Activated CD4-positive, alpha-beta T cell treated with anti-CD3 and anti-CD28 coated beads for 36 hours (primary cell): ENCODE measurements at regions not wholly inside any gene's neighbourhood (a gene's known extent, or its start where the extent isn't known, plus 50 kb on each side); places are given as distances from the start of the nearest gene placed in this dataset.
A peak's percentile ranks its signal among the peaks of the same experiment; 100 is the strongest.
"Not testable (repeated sequence)": the region's sequence is repeated elsewhere in the genome, so short reads cannot be mapped to it uniquely, and the experiment has no call there.

Experiments used
- ATAC-seq: fragments of 200-7000 bp; cut with Tn5 transposase; one replicate; pipeline ENCODE4 v1.10.0; 2021; ENCODE audit warnings: mild to moderate bottlenecking, moderate library complexity
- CTCF ChIA-PET: fragments of 350-600 bp; sonication (Branson Sonifier 250); formaldehyde crosslinking; loops from one replicate; lab custom pipeline; 2021; ENCODE audit warnings: antibody characterized with exemption; lab: Charles Lee
- POLR2A ChIA-PET: fragments of 350-600 bp; sonication (Branson Sonifier 250); formaldehyde crosslinking; loops from one replicate; lab custom pipeline; 2021; ENCODE audit warnings: antibody characterized with exemption, inconsistent platforms; lab: Charles Lee
- DNase-seq: peaks from one replicate; pipeline ENCODE4 v3.0.0-alpha.2; 2020
- H3K27ac Mint-ChIP-seq: one replicate; pipeline ENCODE4 v1.8.0; 2021; ENCODE audit warnings: mixed read lengths
- H3K27me3 Mint-ChIP-seq: one replicate; pipeline ENCODE4 v1.8.0; 2021; ENCODE audit warnings: mixed read lengths
- H3K36me3 Mint-ChIP-seq: one replicate; pipeline ENCODE4 v1.8.0; 2021; ENCODE audit warnings: low read depth, mixed read lengths
- H3K4me1 Mint-ChIP-seq: one replicate; pipeline ENCODE4 v1.8.0; 2021; ENCODE audit warnings: mixed read lengths
- H3K4me3 Mint-ChIP-seq: one replicate; pipeline ENCODE4 v1.8.0; 2021; ENCODE audit warnings: mild to moderate bottlenecking, moderate library complexity, mixed read lengths
- H3K9me3 Mint-ChIP-seq: one replicate; pipeline ENCODE4 v1.8.0; 2021; ENCODE audit warnings: low read depth, mixed read lengths
- intact Hi-C, 2 experiments: fragments of 100-400 bp; cut with DNase I in 1 of 2; cut with micrococcal nuclease in 1 of 2; formaldehyde crosslinking; loops; one replicate each; pipeline versions ENCODE4 v1.14.2 to v1.15.1; 2022 to 2024; cut with DNase I, micrococcal nuclease

DNA sequence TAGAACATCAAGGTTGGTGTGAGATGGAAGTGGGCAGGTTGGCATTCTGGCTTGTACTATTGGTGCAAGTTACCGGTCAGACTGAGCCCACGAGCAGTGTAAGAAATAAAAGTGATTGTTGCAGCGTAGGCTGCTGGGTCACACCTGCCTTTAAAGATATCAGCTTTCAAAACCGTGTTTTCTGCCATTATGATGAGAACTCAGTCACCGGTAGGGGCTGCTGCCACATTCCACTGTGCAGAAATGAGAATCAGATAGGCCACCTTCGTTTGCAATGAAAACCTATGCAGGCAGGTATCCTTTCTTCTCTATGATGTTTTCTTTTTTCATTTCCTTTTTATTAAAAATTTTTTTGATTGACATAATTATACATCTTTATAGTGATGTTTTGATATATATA is 168.5 kb downstream of the MYLK4 start:
- CTCF ChIA-PET: interaction anchor here (0.6 kb wide), 1 partner anchor 1073 kb away, joined by 4 read pairs; no protein-coding TSS in a partner anchor
- POLR2A ChIA-PET: no interaction called here
- ATAC-seq (no peak), DNase-seq (no peak)
- Mint-ChIP-seq H3K36me3 (no peaks in the 10 kb centered on the region), H3K4me1 (no peaks in the 10 kb centered on the region), H3K27me3 (peaks cover 40% of the 10 kb centered on the region), H3K4me3 (no peak overlapping the region), H3K9me3 (peaks cover 2% of the 10 kb centered on the region), H3K27ac (no peak overlapping the region)
- intact Hi-C loops: no loop called here

DNA sequence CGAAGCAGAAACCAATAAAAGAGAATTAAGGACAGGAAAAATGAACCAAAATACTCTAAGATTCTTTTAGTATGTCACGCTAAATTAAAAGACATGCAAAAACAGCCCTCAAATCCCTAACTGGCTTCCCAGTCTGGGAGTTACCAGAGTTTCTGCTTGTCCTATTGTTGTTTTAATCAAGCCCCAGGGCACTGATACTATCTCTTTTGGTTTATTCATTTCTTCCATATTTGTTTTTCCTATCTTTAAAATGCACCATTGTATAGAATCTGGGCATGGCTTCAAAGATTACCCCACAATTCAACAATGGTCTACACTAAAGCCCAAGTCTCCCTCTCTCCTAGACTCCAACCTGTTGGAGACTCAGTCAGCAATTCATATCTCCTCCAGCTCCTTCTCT is 169.1 kb downstream of the MYLK4 start:
- ATAC-seq: no peak
- Mint-ChIP-seq H3K36me3 (no peaks in the 10 kb centered on the region), H3K4me3 (no peak overlapping the region), H3K27me3 (peaks cover 37% of the 10 kb centered on the region), H3K27ac (no peak overlapping the region), H3K4me1 (no peaks in the 10 kb centered on the region), H3K9me3 (peaks cover 2% of the 10 kb centered on the region)
- ChIA-PET POLR2A (no interaction called here), CTCF (interaction anchor here (0.6 kb wide), 1 partner anchor 1073 kb away, joined by 4 read pairs; no protein-coding TSS in a partner anchor)
- no peak for DNase-seq
- intact Hi-C loops: no loop called here

DNA sequence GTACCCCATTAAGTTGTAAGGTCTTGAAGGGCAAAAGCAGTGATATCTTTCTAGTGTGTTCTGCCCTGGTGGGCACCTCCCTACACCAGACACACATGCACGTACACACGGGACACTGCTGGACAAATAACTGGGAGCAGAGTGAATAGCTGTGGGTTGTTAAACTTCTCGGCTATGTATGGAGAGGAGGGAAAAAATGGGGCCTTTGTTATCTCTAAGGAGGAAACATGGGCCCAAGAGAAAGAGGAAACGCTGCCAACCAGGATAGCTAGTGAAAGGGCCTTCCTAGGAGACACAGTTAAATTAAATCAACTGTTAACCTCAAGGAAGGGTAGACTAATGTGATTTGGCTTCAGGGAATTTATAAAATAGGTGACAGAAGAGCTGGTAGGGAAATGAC is 169.7 kb downstream of the MYLK4 start:
- POLR2A ChIA-PET: no interaction called here
- H3K9me3 Mint-ChIP-seq: no peaks in the 10 kb centered on the region
- no peaks in the 10 kb centered on the region for H3K36me3 Mint-ChIP-seq
- H3K27ac Mint-ChIP-seq: no peak overlapping the region
- no peak overlapping the region for H3K4me3 Mint-ChIP-seq
- intact Hi-C loops: no loop called here
- no peak for DNase-seq
- CTCF ChIA-PET: no interaction called here
- no peak for ATAC-seq
- H3K27me3 Mint-ChIP-seq: peaks cover 33% of the 10 kb centered on the region
- no peaks in the 10 kb centered on the region for H3K4me1 Mint-ChIP-seq

DNA sequence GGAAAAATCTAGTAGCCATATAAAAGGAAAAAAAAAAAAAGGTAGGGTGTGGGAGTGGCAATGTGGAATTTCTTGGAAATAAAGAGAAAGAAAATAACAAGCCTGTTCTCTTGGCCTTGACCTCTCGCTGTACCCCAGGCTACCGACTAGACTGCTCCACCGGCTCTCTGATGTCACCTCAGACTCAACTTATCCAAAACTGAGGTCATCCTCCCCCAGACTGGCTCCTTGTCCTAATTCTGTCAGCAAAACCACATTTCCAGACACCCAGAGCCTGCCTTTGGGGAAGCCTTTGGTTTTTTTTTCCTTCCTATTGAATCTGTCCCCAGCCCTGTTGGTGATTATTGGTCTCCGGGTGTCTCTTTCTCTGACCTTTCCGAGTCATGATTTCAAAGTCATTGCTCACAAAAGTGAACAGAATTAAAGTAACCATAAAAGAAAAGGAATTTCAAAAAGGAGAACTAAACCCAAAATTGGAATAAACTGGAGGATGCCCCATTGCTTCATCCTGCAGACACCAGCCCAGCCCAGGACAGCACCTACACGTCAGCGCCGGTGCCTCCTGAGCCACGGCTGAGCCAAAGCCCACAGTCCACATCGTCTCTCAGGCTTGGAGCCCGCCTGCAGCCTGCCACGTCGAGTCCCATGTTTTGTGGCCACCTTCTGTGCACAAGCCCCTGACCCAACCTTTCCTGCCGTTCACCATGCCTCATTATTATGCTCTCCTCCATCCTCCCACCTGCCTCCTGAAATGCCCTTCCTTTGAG is 170.7 kb downstream of the MYLK4 start:
- no peak overlapping the region for H3K4me3 Mint-ChIP-seq
- no peaks in the 10 kb centered on the region for H3K4me1 Mint-ChIP-seq
- H3K27ac Mint-ChIP-seq: no peak overlapping the region
- ATAC-seq: no peak
- CTCF ChIA-PET: no interaction called here
- intact Hi-C loops: no loop called here
- POLR2A ChIA-PET: no interaction called here
- H3K9me3 Mint-ChIP-seq: no peaks in the 10 kb centered on the region
- H3K27me3 Mint-ChIP-seq: peaks cover 36% of the 10 kb centered on the region
- DNase-seq: no peak
- H3K36me3 Mint-ChIP-seq: no peaks in the 10 kb centered on the region

DNA sequence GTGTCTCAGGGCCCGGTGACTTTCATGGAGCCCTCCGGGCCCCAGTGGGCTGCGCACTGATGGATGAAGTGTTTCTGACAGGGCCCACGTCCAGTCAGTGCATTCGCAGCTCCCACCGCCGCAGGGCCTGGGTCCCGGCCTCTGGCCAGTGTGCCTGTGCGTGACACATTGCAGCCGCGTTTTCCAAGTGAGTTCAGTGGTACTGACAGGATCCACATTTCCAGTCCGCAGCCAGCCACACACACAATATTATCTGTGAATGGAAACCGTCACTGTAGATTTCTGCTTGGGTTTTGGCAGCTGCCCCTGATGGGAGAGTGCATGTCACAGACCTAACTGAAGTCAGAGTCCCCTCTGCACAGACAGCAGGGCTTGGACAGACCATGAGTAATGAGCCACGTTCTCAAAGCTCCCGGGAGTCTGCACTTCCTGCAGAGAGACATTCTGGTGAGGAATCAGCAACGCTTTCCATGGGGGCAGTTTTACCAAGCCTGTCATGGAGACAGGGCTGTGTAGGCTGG is 171.4 kb downstream of the MYLK4 start:
- ChIA-PET POLR2A (no interaction called here), CTCF (no interaction called here)
- intact Hi-C loops: no loop called here
- Mint-ChIP-seq H3K4me3 (no peak overlapping the region), H3K27me3 (peaks cover 38% of the 10 kb centered on the region), H3K9me3 (no peaks in the 10 kb centered on the region), H3K27ac (no peak overlapping the region), H3K36me3 (no peaks in the 10 kb centered on the region), H3K4me1 (no peaks in the 10 kb centered on the region)
- no peak for ATAC-seq
- DNase-seq: no peak

DNA sequence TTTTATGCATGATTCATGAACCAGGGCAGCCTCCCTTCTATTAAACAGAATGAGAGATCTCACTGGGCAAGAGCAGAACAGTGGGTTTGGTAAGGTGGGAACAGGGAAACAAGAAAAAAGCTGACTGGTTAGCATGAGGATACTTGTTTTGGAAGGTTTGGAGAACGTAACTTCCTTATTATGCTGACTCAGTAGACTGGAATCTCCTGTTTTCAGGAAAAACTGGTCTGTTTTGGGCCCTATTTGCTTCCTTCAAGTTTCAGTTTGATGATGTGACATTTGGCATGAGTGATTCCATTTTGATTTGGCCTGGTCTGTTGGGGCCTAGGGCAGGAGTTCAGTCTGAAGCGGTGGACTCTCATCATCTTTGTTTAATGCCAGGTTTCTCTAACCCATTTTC is 172.0 kb downstream of the MYLK4 start:
- intact Hi-C loops: no loop called here
- peaks cover 38% of the 10 kb centered on the region for H3K27me3 Mint-ChIP-seq
- no peak for DNase-seq

DNA sequence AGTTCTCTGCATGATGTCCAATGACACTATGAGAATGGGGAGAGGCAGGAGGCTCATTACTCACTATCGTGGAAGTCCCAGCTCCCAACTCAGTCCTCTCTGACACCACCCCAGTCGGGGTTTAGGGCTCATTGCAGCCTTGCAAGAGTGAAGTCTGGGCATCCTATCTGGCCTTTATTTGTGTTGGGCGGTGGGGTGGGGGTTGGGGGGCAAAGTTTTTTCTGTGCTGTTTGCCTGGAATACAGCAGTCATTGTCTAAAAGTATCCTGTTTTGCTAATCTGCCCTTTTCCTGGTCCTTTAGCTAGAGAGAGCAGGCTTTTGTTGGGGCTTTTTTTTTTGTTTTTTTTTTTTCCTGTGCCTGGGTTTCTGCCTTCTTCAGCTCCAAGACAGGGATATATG is 174.2 kb downstream of the MYLK4 start:
- CTCF ChIA-PET: no interaction called here
- no peak overlapping the region for H3K27ac Mint-ChIP-seq

More for the DNA sequence above, 172.0 kb downstream of the MYLK4 start:
- no peak for ATAC-seq
- H3K36me3 Mint-ChIP-seq: no peaks in the 10 kb centered on the region
- no peaks in the 10 kb centered on the region for H3K4me1 Mint-ChIP-seq
- no peak overlapping the region for H3K27ac Mint-ChIP-seq
- no peaks in the 10 kb centered on the region for H3K9me3 Mint-ChIP-seq
- no peak overlapping the region for H3K4me3 Mint-ChIP-seq
- POLR2A ChIA-PET: no interaction called here
- CTCF ChIA-PET: no interaction called here

DNA sequence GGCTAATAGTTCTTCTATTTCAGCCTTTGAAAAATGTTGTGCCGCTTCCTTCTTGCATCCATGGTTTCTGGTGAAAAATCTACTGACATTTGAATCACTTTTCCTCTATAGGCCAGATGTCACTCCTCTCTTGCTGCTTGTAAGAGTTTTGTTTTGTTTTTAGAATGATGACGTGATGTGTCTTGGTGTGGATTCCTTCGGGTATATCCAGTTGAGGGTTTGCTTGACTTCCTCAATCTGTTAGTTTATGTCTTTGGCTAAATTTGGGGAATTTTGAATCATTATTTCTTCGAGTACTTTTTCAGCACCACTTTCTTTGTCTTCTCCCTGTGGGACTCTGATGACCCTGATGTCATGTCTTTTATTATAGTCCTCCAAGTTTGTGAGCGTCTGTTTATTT is 175.5 kb downstream of the MYLK4 start:
- ATAC-seq (no peak), DNase-seq (no peak)
- no peaks in the 10 kb centered on the region for H3K36me3 Mint-ChIP-seq
- no peak overlapping the region for H3K4me3 Mint-ChIP-seq
- peaks cover 4% of the 10 kb centered on the region for H3K9me3 Mint-ChIP-seq
- peaks cover 26% of the 10 kb centered on the region for H3K27me3 Mint-ChIP-seq
- ChIA-PET POLR2A (no interaction called here), CTCF (no interaction called here)
- intact Hi-C loops: no loop called here
- no peaks in the 10 kb centered on the region for H3K4me1 Mint-ChIP-seq
- H3K27ac Mint-ChIP-seq: no peak overlapping the region

More for the DNA sequence above, 174.2 kb downstream of the MYLK4 start:
- intact Hi-C loops: no loop called here
- H3K9me3 Mint-ChIP-seq: no peaks in the 10 kb centered on the region
- H3K4me1 Mint-ChIP-seq: no peaks in the 10 kb centered on the region
- no peak for ATAC-seq
- no peak for DNase-seq
- POLR2A ChIA-PET: interaction anchor here (0.6 kb wide), 1 partner anchor 1726 kb away, joined by 3 read pairs; no protein-coding TSS in a partner anchor
- no peak overlapping the region for H3K4me3 Mint-ChIP-seq
- no peaks in the 10 kb centered on the region for H3K36me3 Mint-ChIP-seq
- peaks cover 33% of the 10 kb centered on the region for H3K27me3 Mint-ChIP-seq

DNA sequence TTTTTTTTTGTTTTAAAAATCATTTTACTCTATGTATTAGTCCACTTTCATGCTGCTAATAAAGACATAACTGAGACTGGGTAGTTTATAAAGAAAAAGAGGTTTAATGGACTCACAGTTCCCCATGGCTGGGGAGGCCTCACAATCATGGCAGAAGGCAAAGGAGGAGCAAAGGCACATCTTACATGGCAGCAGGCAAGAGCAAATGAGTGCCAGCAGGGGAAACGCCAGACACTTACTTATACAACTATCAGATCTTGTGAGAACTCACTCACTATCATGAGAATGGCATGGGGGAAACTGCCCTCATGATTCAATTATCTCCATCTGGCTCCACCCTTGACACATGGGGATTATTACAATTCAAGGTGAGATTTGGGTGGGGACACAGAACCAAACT is 181.3 kb downstream of the MYLK4 start:
- DNase-seq, H3K27ac Mint-ChIP-seq, H3K36me3 Mint-ChIP-seq, intact Hi-C loops, H3K4me1 Mint-ChIP-seq, CTCF ChIA-PET, POLR2A ChIA-PET, ATAC-seq, H3K4me3 Mint-ChIP-seq: not testable (repeated sequence)
- Mint-ChIP-seq H3K9me3 (peaks cover 12% of the 10 kb centered on the region), H3K27me3 (peaks cover 34% of the 10 kb centered on the region)

DNA sequence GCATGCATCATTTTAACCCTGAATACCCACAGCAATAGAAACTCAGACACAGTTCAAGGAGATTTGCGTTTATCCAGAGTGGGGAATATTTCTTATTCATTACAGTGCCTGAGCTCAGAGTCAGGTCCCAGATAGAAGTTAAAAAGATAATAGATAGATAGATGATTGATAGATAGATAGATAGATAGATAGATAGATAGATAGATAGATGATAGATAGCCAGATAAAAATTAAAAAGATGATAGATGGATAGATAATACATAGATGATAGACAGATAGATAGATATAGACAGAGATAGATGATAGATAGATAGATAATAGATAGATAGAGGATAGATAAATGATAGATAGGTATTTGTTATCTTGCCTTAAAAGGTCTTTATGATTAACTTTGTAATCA is 184.7 kb downstream of the MYLK4 start:
- no peak for ATAC-seq
- Mint-ChIP-seq H3K9me3 (peaks cover 9% of the 10 kb centered on the region), H3K27me3 (peaks cover 41% of the 10 kb centered on the region), H3K27ac (no peak overlapping the region), H3K4me1 (peaks cover 10% of the 10 kb centered on the region), H3K4me3 (no peak overlapping the region), H3K36me3 (no peaks in the 10 kb centered on the region)
- DNase-seq: no peak
- intact Hi-C loops: no loop called here
- CTCF ChIA-PET: interaction anchor here (1.4 kb wide), 1 partner anchor 69 kb away, joined by 5 read pairs; no protein-coding TSS in a partner anchor
- POLR2A ChIA-PET: no interaction called here

DNA sequence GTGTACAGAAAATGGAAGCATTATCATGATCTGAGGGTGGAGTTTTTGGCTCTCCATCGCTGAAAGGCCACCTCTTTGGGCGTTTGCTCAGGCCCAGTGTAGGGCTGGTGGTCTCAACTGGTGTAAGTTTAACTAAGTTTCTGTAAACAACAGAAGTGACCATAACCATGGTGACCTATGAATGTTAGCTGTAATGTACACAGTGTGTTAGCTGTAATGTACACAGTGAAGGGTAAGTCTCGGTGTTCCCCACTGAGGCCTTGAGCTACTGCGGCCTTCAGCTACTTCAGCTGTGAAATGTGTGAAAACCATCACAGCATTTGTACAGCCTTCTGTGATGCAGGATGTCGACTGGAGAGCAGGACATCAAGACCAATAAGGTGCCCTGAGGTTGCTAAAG is 185.2 kb downstream of the MYLK4 start:
- no peaks in the 10 kb centered on the region for H3K36me3 Mint-ChIP-seq
- intact Hi-C loops: no loop called here
- peaks cover 8% of the 10 kb centered on the region for H3K9me3 Mint-ChIP-seq
- H3K4me1 Mint-ChIP-seq: peaks cover 10% of the 10 kb centered on the region
- no peak overlapping the region for H3K4me3 Mint-ChIP-seq
- ATAC-seq: no peak
- no peak for DNase-seq
- H3K27ac Mint-ChIP-seq: no peak overlapping the region
- ChIA-PET POLR2A (interaction anchor here (0.6 kb wide), 1 partner anchor 511 kb away, joined by 3 read pairs; no protein-coding TSS in a partner anchor), CTCF (interaction anchor here (1.4 to 2.4 kb wide), 2 partner anchors 69 kb away, joined by 5 to 6 read pairs; no protein-coding TSS in a partner anchor)
- H3K27me3 Mint-ChIP-seq: peaks cover 44% of the 10 kb centered on the region

DNA sequence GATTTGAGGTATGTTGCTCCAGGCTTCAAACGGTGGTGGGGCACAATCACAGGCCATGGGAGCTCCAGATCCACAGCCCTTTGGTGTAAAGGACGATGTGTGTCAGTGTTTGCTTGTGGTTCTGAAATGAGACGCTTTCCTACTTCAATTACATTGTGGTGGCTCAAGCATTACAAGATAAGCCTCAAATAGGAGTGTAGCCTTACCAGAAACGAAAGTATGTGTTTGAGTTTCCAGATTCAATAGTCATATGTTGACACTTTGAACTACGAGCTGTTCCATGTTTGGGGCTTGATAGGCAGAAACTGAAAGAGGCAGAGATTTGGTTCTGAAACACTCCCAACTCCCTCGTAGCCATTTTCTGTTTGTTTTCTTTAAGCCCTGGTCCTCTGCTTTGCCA is 187.1 kb downstream of the MYLK4 start:
- Mint-ChIP-seq H3K4me3 (no peak overlapping the region), H3K4me1 (peaks cover 10% of the 10 kb centered on the region), H3K36me3 (no peaks in the 10 kb centered on the region), H3K9me3 (no peaks in the 10 kb centered on the region), H3K27ac (no peak overlapping the region), H3K27me3 (peaks cover 47% of the 10 kb centered on the region)
- ChIA-PET POLR2A (interaction anchor here (0.5 to 0.7 kb wide), 2 partner anchors 16 to 333 kb away, joined by 3 read pairs; no protein-coding TSS in a partner anchor), CTCF (interaction anchor here (1.1 to 2.4 kb wide), 2 partner anchors 35 to 71 kb away, joined by 3 to 6 read pairs; no protein-coding TSS in a partner anchor)
- peak; percentile 98 for ATAC-seq
- DNase-seq: peak; percentile 44
- intact Hi-C loops: loop anchor here (1.0 to 5.0 kb wide), 3 partner anchors 20 to 453 kb away; no protein-coding TSS in a partner anchor
